Loucy (cell line): ENCODE measurements at regions not wholly inside any gene's neighbourhood (a gene's known extent, or its start where the extent isn't known, plus 50 kb on each side); places are given as distances from the start of the nearest gene placed in this dataset.

ENCODE experiments used
- H2AFZ ChIP-seq: fragments of 200-600 bp; sonication (generic); 2 replicates; pipeline ENCODE4 v1.6.0; 2016; ENCODE audit warnings: antibody characterized with exemption, mild to moderate bottlenecking, low read length, moderate library complexity
- H3F3A ChIP-seq: fragments of 200-600 bp; 2 replicates; pipeline ENCODE4 v1.6.0; 2016; ENCODE audit warnings: antibody characterized with exemption, low read depth, mild to moderate bottlenecking
- H3K27me3 ChIP-seq: fragments of 200-600 bp; sonication (generic); 2 replicates; pipeline ENCODE4 v1.6.1; 2014; ENCODE audit warnings: low read length, mild to moderate bottlenecking; ENCODE audit not compliant: insufficient read depth, poor library complexity, severe bottlenecking
- H3K36me3 ChIP-seq: fragments of 200-600 bp; sonication (generic); 2 replicates; pipeline ENCODE4 v1.6.1; 2016; ENCODE audit warnings: low read length; ENCODE audit not compliant: insufficient read depth
- H3K4me1 ChIP-seq: fragments of 200-600 bp; sonication (generic); 2 replicates; pipeline ENCODE4 v1.5.1; 2014; ENCODE audit warnings: low read length, mild to moderate bottlenecking; ENCODE audit not compliant: insufficient read depth, poor library complexity, severe bottlenecking
- H3K4me2 ChIP-seq: fragments of 200-600 bp; sonication (generic); 2 replicates; pipeline ENCODE4 v1.6.0; 2014; ENCODE audit warnings: antibody characterized with exemption, low read length, low read depth, mild to moderate bottlenecking; ENCODE audit not compliant: poor library complexity, severe bottlenecking
- H3K4me3 ChIP-seq: fragments of 200-600 bp; sonication (generic); 2 replicates; pipeline ENCODE4 v1.5.1; 2014; ENCODE audit warnings: low read length, mild to moderate bottlenecking, mixed read lengths; ENCODE audit not compliant: poor library complexity, severe bottlenecking
- H3K79me2 ChIP-seq: fragments of 200-600 bp; sonication (generic); 2 replicates; pipeline ENCODE4 v1.6.1; 2014; ENCODE audit warnings: low read length; ENCODE audit not compliant: insufficient read depth
- H3K9ac ChIP-seq: fragments of 200-600 bp; sonication (generic); 2 replicates; pipeline ENCODE4 v1.6.0; 2014; ENCODE audit warnings: mild to moderate bottlenecking, low read depth, low read length, moderate library complexity; ENCODE audit not compliant: poor library complexity, severe bottlenecking
- H3K9me2 ChIP-seq: fragments of 200-600 bp; sonication (generic); replicated peaks from 2 replicates; pipeline ENCODE4 v1.6.1; 2016; ENCODE audit warnings: low read depth, low read length, mixed read lengths
- H3K9me3 ChIP-seq: fragments of 200-600 bp; sonication (generic); 2 replicates; pipeline ENCODE4 v1.6.1; 2014; ENCODE audit warnings: mild to moderate bottlenecking, antibody characterized with exemption, low read length, low read depth; ENCODE audit not compliant: insufficient read depth
- H4K20me1 ChIP-seq: fragments of 200-600 bp; sonication (generic); 2 replicates; pipeline ENCODE4 v1.6.0; 2014; ENCODE audit warnings: antibody characterized with exemption, low read length, mild to moderate bottlenecking; ENCODE audit not compliant: insufficient read depth, poor library complexity, severe bottlenecking
- EZH2phosphoT487 ChIP-seq: fragments of 200-600 bp; IDR thresholded peaks from 2 replicates; pipeline ENCODE4 v1.6.1; 2018; ENCODE audit warnings: antibody characterized with exemption, mild to moderate bottlenecking, moderate library complexity, borderline replicate concordance
- TF ChIP-seq, protein P1 (sequence below): fragments of 200-600 bp; sonication (generic); conservative IDR thresholded peaks from 2 replicates; pipeline ENCODE4 v1.5.1; 2014; ENCODE audit warnings: mild to moderate bottlenecking, antibody characterized with exemption, low read length

- Histone ChIP-seq H3F3A (no peaks in the 10 kb centered on the region), H3K9me2 (no peaks in the 10 kb centered on the region), H3K27me3 (no peaks in the 10 kb centered on the region), H4K20me1 (no peaks in the 10 kb centered on the region), H3K9me3 (no peaks in the 10 kb centered on the region), H3K4me1 (peaks cover 20% of the 10 kb centered on the region), H3K36me3 (no peaks in the 10 kb centered on the region), H3K4me3 (no peak overlapping the region), H2AFZ (no peak overlapping the region), H3K4me2 (no peak overlapping the region), H3K9ac (no peak overlapping the region), H3K79me2 (no peaks in the 10 kb centered on the region)
- TF ChIP-seq EZH2phosphoT487 = no peak
- TF ChIP-seq, protein P1, sequence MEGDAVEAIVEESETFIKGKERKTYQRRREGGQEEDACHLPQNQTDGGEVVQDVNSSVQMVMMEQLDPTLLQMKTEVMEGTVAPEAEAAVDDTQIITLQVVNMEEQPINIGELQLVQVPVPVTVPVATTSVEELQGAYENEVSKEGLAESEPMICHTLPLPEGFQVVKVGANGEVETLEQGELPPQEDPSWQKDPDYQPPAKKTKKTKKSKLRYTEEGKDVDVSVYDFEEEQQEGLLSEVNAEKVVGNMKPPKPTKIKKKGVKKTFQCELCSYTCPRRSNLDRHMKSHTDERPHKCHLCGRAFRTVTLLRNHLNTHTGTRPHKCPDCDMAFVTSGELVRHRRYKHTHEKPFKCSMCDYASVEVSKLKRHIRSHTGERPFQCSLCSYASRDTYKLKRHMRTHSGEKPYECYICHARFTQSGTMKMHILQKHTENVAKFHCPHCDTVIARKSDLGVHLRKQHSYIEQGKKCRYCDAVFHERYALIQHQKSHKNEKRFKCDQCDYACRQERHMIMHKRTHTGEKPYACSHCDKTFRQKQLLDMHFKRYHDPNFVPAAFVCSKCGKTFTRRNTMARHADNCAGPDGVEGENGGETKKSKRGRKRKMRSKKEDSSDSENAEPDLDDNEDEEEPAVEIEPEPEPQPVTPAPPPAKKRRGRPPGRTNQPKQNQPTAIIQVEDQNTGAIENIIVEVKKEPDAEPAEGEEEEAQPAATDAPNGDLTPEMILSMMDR = no peak
These were observed 370.2 kb upstream of the SASH1 start for GRCh38 chr6:147972448-147972847.

DNA sequence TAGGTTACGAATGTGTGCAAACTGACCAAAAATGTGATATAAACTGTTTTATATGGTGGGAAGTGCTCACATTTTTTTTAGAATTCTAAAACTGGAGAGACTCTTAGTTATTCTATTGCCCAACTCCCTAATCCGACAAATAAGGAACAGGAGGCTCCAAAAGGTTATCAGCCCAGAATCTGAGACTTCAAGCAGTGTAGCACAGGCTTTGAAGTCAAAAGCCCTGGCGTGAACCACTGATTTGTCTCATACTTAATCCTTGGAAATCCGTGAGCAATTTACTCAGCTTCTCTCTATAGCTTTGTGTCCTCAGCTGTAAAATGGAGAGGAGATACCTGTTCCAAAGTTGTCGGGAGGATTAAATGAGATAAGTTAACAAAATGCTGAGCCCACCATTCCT is 368.8 kb upstream of the SASH1 start:
- Histone ChIP-seq H3K27me3 (no peaks in the 10 kb centered on the region), H3K36me3 (no peaks in the 10 kb centered on the region), H3K4me2 (no peak overlapping the region), H3F3A (no peaks in the 10 kb centered on the region), H3K79me2 (no peaks in the 10 kb centered on the region), H4K20me1 (no peaks in the 10 kb centered on the region), H3K9me2 (no peaks in the 10 kb centered on the region), H3K9me3 (no peaks in the 10 kb centered on the region), H3K9ac (no peak overlapping the region), H3K4me3 (no peak overlapping the region), H2AFZ (no peak overlapping the region), H3K4me1 (peaks cover 17% of the 10 kb centered on the region)
- TF ChIP-seq, protein P1 = no peak
- TF ChIP-seq EZH2phosphoT487 = no peak

- H3K4me2 ChIP-seq = no peak overlapping the region
- H2AFZ ChIP-seq = no peak overlapping the region
- no peak overlapping the region for H3K9ac ChIP-seq
- no peak overlapping the region for H3K4me3 ChIP-seq
- peaks cover 13% of the 10 kb centered on the region for H3K4me1 ChIP-seq
- H3K27me3 ChIP-seq = no peaks in the 10 kb centered on the region
- H4K20me1 ChIP-seq = no peaks in the 10 kb centered on the region
- no peaks in the 10 kb centered on the region for H3K79me2 ChIP-seq
- no peaks in the 10 kb centered on the region for H3K36me3 ChIP-seq
- TF ChIP-seq, protein P1 = no peak
- TF ChIP-seq EZH2phosphoT487 = no peak
- no peaks in the 10 kb centered on the region for H3F3A ChIP-seq
- no peaks in the 10 kb centered on the region for H3K9me3 ChIP-seq
- H3K9me2 ChIP-seq = no peaks in the 10 kb centered on the region
These were observed 368.3 kb upstream of the SASH1 start for GRCh38 chr6:147974376-147974775.
